Panc1 (cell line): ENCODE measurements at regions not wholly inside any gene's neighbourhood (a gene's known extent, or its start where the extent isn't known, plus 50 kb on each side); places are given as distances from the start of the nearest gene placed in this dataset.

Source experiments
- ATAC-seq: fragments of 200-7000 bp; cut with Tn5 transposase; 2 replicates; pipeline ENCODE4 v1.9.1; 2020; ENCODE audit warnings: mild to moderate bottlenecking, moderate library complexity
- BruUV-seq: library from RNA; stranded (reverse); fragments of 400-500 nt; replicated peaks from 2 replicates; lab custom pipeline; 2021; lab: Mats Ljungman, UMichigan
- CTCF ChIA-PET: fragments of 300-600 bp; sonication (Branson Sonifier 250); formaldehyde crosslinking; loops from one replicate; lab custom pipeline; 2022; ENCODE audit warnings: antibody characterized with exemption; lab: Charles Lee
- POLR2A ChIA-PET: fragments of 300-600 bp; sonication (Branson Sonifier 250); formaldehyde crosslinking; loops from one replicate; lab custom pipeline; 2022; ENCODE audit warnings: antibody characterized with exemption; lab: Charles Lee
- DNase-seq: peaks from one replicate; pipeline ENCODE4 v3.0.0-alpha.2; 2010; ENCODE audit warnings: low read depth, low spot score
- H3K27ac ChIP-seq: 2 replicates; pipeline ENCODE4 v1.5.1; 2011; ENCODE audit warnings: mild to moderate bottlenecking, low read length, inconsistent platforms
- H3K27me3 ChIP-seq: fragments of 200-500 bp; sonication (Bioruptor generic); 2 replicates; pipeline ENCODE4 v1.6.0; 2014; ENCODE audit warnings: low read length, inconsistent platforms; ENCODE audit not compliant: control insufficient read depth, insufficient read depth
- H3K36me3 ChIP-seq: fragments of 200-500 bp; sonication (Bioruptor generic); 2 replicates; pipeline ENCODE4 v1.5.1; 2014; ENCODE audit warnings: inconsistent platforms, mild to moderate bottlenecking, low read length, moderate library complexity; ENCODE audit not compliant: control insufficient read depth, insufficient read depth
- H3K4me1 ChIP-seq: 2 replicates; pipeline ENCODE4 v1.5.1; 2011; ENCODE audit warnings: inconsistent platforms, mild to moderate bottlenecking, low read length, moderate library complexity; ENCODE audit not compliant: control insufficient read depth, insufficient read depth
- H3K4me3 ChIP-seq, 2 experiments: 2 replicates each; pipeline ENCODE4 v1.5.1; 2011 to 2012; ENCODE audit warnings: low read depth in 2 of 2, low read length in 2 of 2, mild to moderate bottlenecking in 2 of 2, inconsistent platforms in 1 of 2, moderate library complexity in 1 of 2
- H3K9me3 ChIP-seq: fragments of 200-500 bp; sonication (Bioruptor generic); 2 replicates; pipeline ENCODE4 v1.5.1; 2014; ENCODE audit warnings: low read depth, mild to moderate bottlenecking, inconsistent platforms, low read length, moderate library complexity; ENCODE audit not compliant: control insufficient read depth, insufficient read depth
- CTCF ChIP-seq: fragments of 450-650 bp; IDR thresholded peaks from 2 replicates; pipeline ENCODE4 v1.5.1; 2017; ENCODE audit warnings: mild to moderate bottlenecking
- POLR2AphosphoS5 ChIP-seq: IDR thresholded peaks from 2 replicates; pipeline ENCODE4 v1.6.1; 2012; ENCODE audit warnings: mild to moderate bottlenecking, low read depth, low read length, moderate library complexity
- REST ChIP-seq, 2 experiments: IDR thresholded peaks; 2 replicates each; pipeline ENCODE4 v1.6.1; 2011 to 2012; ENCODE audit warnings: low read depth in 2 of 2, control low read depth in 1 of 2, low read length in 1 of 2, mild to moderate bottlenecking in 1 of 2, moderate library complexity in 1 of 2; ENCODE audit not compliant: insufficient read depth in 1 of 2
- SIN3A ChIP-seq: IDR thresholded peaks from 2 replicates; pipeline ENCODE4 v1.6.1; 2012; ENCODE audit warnings: low read depth, mild to moderate bottlenecking, low read length, moderate library complexity, borderline replicate concordance; ENCODE audit not compliant: insufficient read depth
- TCF7L2 ChIP-seq: IDR thresholded peaks from 2 replicates; pipeline ENCODE4 v1.6.1; 2011; ENCODE audit warnings: mild to moderate bottlenecking, low read depth, low read length, inconsistent platforms
- in situ Hi-C: cut with HindIII; loops from 2 replicates; pipeline ENCODE4 v1.10.0; 2016; ENCODE audit warnings: low sequenced_read_pairs, low pct_unique_long_range_greater_than_20kb
- intact Hi-C: fragments of 100-400 bp; cut with micrococcal nuclease; formaldehyde crosslinking; loops from one replicate; pipeline ENCODE4 v1.10.0; 2022; ENCODE audit not compliant: unreplicated experiment

- no TSS peak for BruUV-seq
- no peak for ATAC-seq
- in situ Hi-C loops: no loop called here
Measured at GRCh38 chr22:27418261-27418660, 383.3 kb downstream of the MN1 start.

GRCh38 chr22:27419473-27419872, 382.1 kb downstream of the MN1 start:
- ChIA-PET CTCF (no interaction called here), POLR2A (no interaction called here)
- in situ Hi-C loops (no loop called here), intact Hi-C loops (no loop called here)
- BruUV-seq: no TSS peak
- Histone ChIP-seq H3K36me3 (no peaks in the 10 kb centered on the region), H3K4me1 (peaks cover 17% of the 10 kb centered on the region), H3K27me3 (no peaks in the 10 kb centered on the region), H3K4me3 (no peak overlapping the region), H3K9me3 (no peaks in the 10 kb centered on the region), H3K27ac (no peak overlapping the region; the same call in 1 of the 2 replicates)
- TF ChIP-seq CTCF: no peak
- TF ChIP-seq SIN3A: no peak
- TF ChIP-seq REST (IDR thresholded peaks at IDR 0.05; ENCODE audit: insufficient read depth in 1 of 2, low read depth in 2 of 2, low read length in 1 of 2): no peak
- no peak for TF ChIP-seq POLR2AphosphoS5
- no peak for TF ChIP-seq TCF7L2
- DNase-seq (no peak), ATAC-seq (no peak)

More at GRCh38 chr22:27418261-27418660, 383.3 kb downstream of the MN1 start:
- CTCF ChIA-PET: no interaction called here
- Histone ChIP-seq H3K4me1 (peaks cover 17% of the 10 kb centered on the region), H3K9me3 (no peaks in the 10 kb centered on the region), H3K36me3 (no peaks in the 10 kb centered on the region), H3K27ac (no peak overlapping the region), H3K4me3 (no peak overlapping the region), H3K27me3 (no peaks in the 10 kb centered on the region)
- no peak for TF ChIP-seq SIN3A
- TF ChIP-seq POLR2AphosphoS5: no peak
- no peak for TF ChIP-seq CTCF
- TF ChIP-seq REST (IDR thresholded peaks at IDR 0.05; ENCODE audit: insufficient read depth in 1 of 2, low read depth in 2 of 2, low read length in 1 of 2): no peak
- TF ChIP-seq TCF7L2: no peak
- POLR2A ChIA-PET: no interaction called here
- intact Hi-C loops: no loop called here
- no peak for DNase-seq
